ENCODE measurements at regions not wholly inside any gene's neighbourhood (a gene's known extent, or its start where the extent isn't known, plus 50 kb on each side); places are given as distances from the start of the nearest gene placed in this dataset.

- Histone ChIP-seq H2AFZ (ENCODE audit: insufficient read depth, low read depth, low read length, poor library complexity, severe bottlenecking) (no peak overlapping the region), H3K27ac (ENCODE audit: low read length in 2 of 2) (no peak overlapping the region), H3K4me3 (ENCODE audit: control extremely low read depth in 1 of 5, extremely low read depth in 1 of 5, insufficient read depth in 1 of 5, low read depth in 2 of 5, low read length in 4 of 5) (no peak overlapping the region), H4K20me1 (ENCODE audit: control insufficient read depth, insufficient read depth, low read length, poor library complexity, severe bottlenecking) (no peaks in the 10 kb centered on the region), H3K9me3 (ENCODE audit: control extremely low read depth in 1 of 3, control insufficient read depth in 2 of 3, insufficient read depth in 1 of 3, low read length in 2 of 3) (no peaks in the 10 kb centered on the region), H3K4me1 (ENCODE audit: control insufficient read depth in 2 of 2, insufficient read depth in 2 of 2, low read length in 2 of 2) (no peaks in the 10 kb centered on the region), H3K36me3 (replicated peaks in 1 of 2; ENCODE audit: control extremely low read depth in 1 of 2, control insufficient read depth in 1 of 2, extremely low read depth in 1 of 2, insufficient read depth in 2 of 2, low read length in 1 of 2) (no peaks in the 10 kb centered on the region), H3K9ac (ENCODE audit: low read length) (no peak overlapping the region), H3K27me3 (replicated peaks in 1 of 4; ENCODE audit: control extremely low read depth in 1 of 4, control insufficient read depth in 3 of 4, insufficient read depth in 4 of 4, low read length in 3 of 4) (no peaks in the 10 kb centered on the region), H3K4me2 (replicated peaks; ENCODE audit: low read depth, low read length, poor library complexity, severe bottlenecking) (no peak overlapping the region), H3K79me2 (ENCODE audit: control insufficient read depth, insufficient read depth, low read length) (no peaks in the 10 kb centered on the region)
- Mint-ChIP-seq H3K9me3 (ENCODE audit: insufficient read depth) (no peaks in the 10 kb centered on the region), H3K27ac (no peak overlapping the region), H3K4me3 (no peak overlapping the region), H3K4me1 (no peaks in the 10 kb centered on the region), H3K27me3 (no peaks in the 10 kb centered on the region)
- intact Hi-C loops (cut with micrococcal nuclease): no loop called here
- ChIA-PET POLR2A (no interaction called here), CTCF (no interaction called here)
- no peak for DNase-seq
- TF ChIP-seq CTCF (IDR thresholded peaks at IDR 0.05) (no peak), EZH2 (IDR thresholded peaks at IDR 0.05; ENCODE audit: borderline replicate concordance, insufficient read depth, low read depth, low read length, poor library complexity, severe bottlenecking) (no peak)
- WGBS (ENCODE audit: insufficient coverage): 94% methylated on average over 10 of the region's 10 CpGs
- ATAC-seq (ENCODE audit: low read depth): no peak
These were observed 115.5 kb upstream of the ACTBL2 start for GRCh38 chr5:57598097-57598496.

GRCh38 chr5:57595523-57595991 lies 112.9 kb upstream of the ACTBL2 start:
- no CpG with 5 or more reads among the region's 1 CpG for WGBS (ENCODE audit: insufficient coverage)
- DNase-seq: no peak
- no peaks in the 10 kb centered on the region for H3K4me1 Mint-ChIP-seq
- H4K20me1 ChIP-seq (ENCODE audit: control insufficient read depth, insufficient read depth, low read length, poor library complexity, severe bottlenecking): no peaks in the 10 kb centered on the region
- H3K9me3 ChIP-seq (ENCODE audit: control extremely low read depth in 1 of 3, control insufficient read depth in 2 of 3, insufficient read depth in 1 of 3, low read length in 2 of 3): no peaks in the 10 kb centered on the region
- no peak for TF ChIP-seq EZH2 (IDR thresholded peaks at IDR 0.05; ENCODE audit: borderline replicate concordance, insufficient read depth, low read depth, low read length, poor library complexity, severe bottlenecking)
- TF ChIP-seq CTCF (IDR thresholded peaks at IDR 0.05): no peak
- no peak overlapping the region for H3K4me3 ChIP-seq (ENCODE audit: control extremely low read depth in 1 of 5, extremely low read depth in 1 of 5, insufficient read depth in 1 of 5, low read depth in 2 of 5, low read length in 4 of 5)
- ChIA-PET CTCF (no interaction called here), POLR2A (no interaction called here)
- H3K36me3 ChIP-seq (replicated peaks in 1 of 2; ENCODE audit: control extremely low read depth in 1 of 2, control insufficient read depth in 1 of 2, extremely low read depth in 1 of 2, insufficient read depth in 2 of 2, low read length in 1 of 2): no peaks in the 10 kb centered on the region
- no peaks in the 10 kb centered on the region for H3K27me3 Mint-ChIP-seq
- no peak overlapping the region for H3K27ac Mint-ChIP-seq
- no peak overlapping the region for H3K4me2 ChIP-seq (replicated peaks; ENCODE audit: low read depth, low read length, poor library complexity, severe bottlenecking)
- H3K9ac ChIP-seq (ENCODE audit: low read length): no peak overlapping the region
- intact Hi-C loops (cut with micrococcal nuclease): no loop called here
- H3K4me3 Mint-ChIP-seq: no peak overlapping the region
- no peak overlapping the region for H3K27ac ChIP-seq (ENCODE audit: low read length in 2 of 2)
- H3K4me1 ChIP-seq (ENCODE audit: control insufficient read depth in 2 of 2, insufficient read depth in 2 of 2, low read length in 2 of 2): no peaks in the 10 kb centered on the region
- ATAC-seq (ENCODE audit: low read depth): no peak
- H3K9me3 Mint-ChIP-seq (ENCODE audit: insufficient read depth): no peaks in the 10 kb centered on the region
- H3K27me3 ChIP-seq (replicated peaks in 1 of 4; ENCODE audit: control extremely low read depth in 1 of 4, control insufficient read depth in 3 of 4, insufficient read depth in 4 of 4, low read length in 3 of 4): no peaks in the 10 kb centered on the region
- no peak overlapping the region for H2AFZ ChIP-seq (ENCODE audit: insufficient read depth, low read depth, low read length, poor library complexity, severe bottlenecking)
- H3K79me2 ChIP-seq (ENCODE audit: control insufficient read depth, insufficient read depth, low read length): no peaks in the 10 kb centered on the region
